ENCODE measurements at regions not wholly inside any gene's neighbourhood (a gene's known extent, or its start where the extent isn't known, plus 50 kb on each side); places are given as distances from the start of the nearest gene placed in this dataset.
"Not testable (repeated sequence)": the region's sequence is repeated elsewhere in the genome, so short reads cannot be mapped to it uniquely, and the experiment has no call there.

DNA sequence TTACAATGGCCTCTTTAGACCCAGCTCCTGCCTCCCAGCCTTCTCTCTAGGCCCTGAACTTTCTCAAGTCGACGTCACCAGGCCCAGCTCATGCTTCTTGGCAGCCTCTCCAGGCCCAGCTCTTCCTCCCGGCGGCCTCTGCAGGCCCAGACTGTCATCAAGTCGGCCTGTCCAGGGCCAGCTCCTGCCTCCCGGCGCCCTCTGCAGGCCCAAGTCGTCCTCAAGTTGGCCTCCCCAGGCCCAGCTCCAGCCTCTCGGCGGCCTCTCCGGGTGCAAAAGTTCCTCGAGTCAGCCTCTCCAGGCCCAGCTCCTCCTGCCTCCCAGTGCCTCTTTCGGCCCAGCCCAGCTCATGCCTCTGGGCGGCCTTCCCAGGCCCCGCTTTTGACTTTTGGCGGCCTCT is 158.1 kb upstream of the CDK13 start:
- peak; percentile 20 for DNase-seq
- H3K36me3 ChIP-seq: not testable (repeated sequence)
- TF ChIP-seq, protein P1, sequence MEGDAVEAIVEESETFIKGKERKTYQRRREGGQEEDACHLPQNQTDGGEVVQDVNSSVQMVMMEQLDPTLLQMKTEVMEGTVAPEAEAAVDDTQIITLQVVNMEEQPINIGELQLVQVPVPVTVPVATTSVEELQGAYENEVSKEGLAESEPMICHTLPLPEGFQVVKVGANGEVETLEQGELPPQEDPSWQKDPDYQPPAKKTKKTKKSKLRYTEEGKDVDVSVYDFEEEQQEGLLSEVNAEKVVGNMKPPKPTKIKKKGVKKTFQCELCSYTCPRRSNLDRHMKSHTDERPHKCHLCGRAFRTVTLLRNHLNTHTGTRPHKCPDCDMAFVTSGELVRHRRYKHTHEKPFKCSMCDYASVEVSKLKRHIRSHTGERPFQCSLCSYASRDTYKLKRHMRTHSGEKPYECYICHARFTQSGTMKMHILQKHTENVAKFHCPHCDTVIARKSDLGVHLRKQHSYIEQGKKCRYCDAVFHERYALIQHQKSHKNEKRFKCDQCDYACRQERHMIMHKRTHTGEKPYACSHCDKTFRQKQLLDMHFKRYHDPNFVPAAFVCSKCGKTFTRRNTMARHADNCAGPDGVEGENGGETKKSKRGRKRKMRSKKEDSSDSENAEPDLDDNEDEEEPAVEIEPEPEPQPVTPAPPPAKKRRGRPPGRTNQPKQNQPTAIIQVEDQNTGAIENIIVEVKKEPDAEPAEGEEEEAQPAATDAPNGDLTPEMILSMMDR (IDR thresholded peaks at IDR 0.05; ENCODE audit: low read depth, low read length): 0 out of 2 replicates have a peak, but pooled peaks have one; percentile 4

GRCh38 chr7:39793026-39793425 is 157.0 kb upstream of the CDK13 start:
- H3K9me3 ChIP-seq; H3K4me1 ChIP-seq; DNase-seq; H3K4me3 ChIP-seq (ENCODE audit: low read depth, low read length); H3K27me3 ChIP-seq; H3K36me3 ChIP-seq: not testable (repeated sequence)

More for the DNA sequence above, 158.1 kb upstream of the CDK13 start:
- H3K9me3 ChIP-seq; H3K4me1 ChIP-seq; H3K27me3 ChIP-seq; H3K4me3 ChIP-seq (ENCODE audit: low read depth, low read length): not testable (repeated sequence)

GRCh38 chr7:39793851-39794250 is 156.2 kb upstream of the CDK13 start:
- H3K36me3 ChIP-seq; H3K27me3 ChIP-seq; H3K4me3 ChIP-seq (ENCODE audit: low read depth, low read length); DNase-seq; H3K4me1 ChIP-seq; H3K9me3 ChIP-seq: not testable (repeated sequence)

DNA sequence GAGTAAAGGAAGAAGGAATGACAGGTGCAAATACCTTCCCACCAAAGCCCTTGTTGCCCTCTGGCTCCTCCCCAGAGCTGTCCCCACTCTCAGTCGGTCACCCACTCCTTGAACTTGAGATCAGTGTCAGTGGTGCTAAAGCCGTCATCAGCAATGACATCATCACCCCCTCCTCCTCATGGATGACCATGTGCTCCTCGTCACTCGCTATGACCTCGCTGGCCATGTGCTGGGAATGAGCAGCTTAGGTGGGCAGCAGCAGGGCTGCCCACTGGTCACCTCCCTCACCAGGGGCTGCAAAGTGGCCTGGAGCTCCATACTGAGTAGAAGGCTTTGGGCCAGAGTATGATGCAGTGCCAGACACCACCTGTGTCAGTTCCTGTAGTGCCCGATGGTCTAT is 153.1 kb upstream of the CDK13 start:
- not testable (repeated sequence) for H3K4me3 ChIP-seq (ENCODE audit: low read depth, low read length); H3K27me3 ChIP-seq; DNase-seq; H3K4me1 ChIP-seq; H3K36me3 ChIP-seq; H3K9me3 ChIP-seq

- not testable (repeated sequence) for H3K9me3 ChIP-seq; H3K27me3 ChIP-seq; H3K4me3 ChIP-seq (ENCODE audit: low read depth, low read length); H3K36me3 ChIP-seq; H3K4me1 ChIP-seq; DNase-seq
Observed at GRCh38 chr7:39798077-39798476, 152.0 kb upstream of the CDK13 start.

DNA sequence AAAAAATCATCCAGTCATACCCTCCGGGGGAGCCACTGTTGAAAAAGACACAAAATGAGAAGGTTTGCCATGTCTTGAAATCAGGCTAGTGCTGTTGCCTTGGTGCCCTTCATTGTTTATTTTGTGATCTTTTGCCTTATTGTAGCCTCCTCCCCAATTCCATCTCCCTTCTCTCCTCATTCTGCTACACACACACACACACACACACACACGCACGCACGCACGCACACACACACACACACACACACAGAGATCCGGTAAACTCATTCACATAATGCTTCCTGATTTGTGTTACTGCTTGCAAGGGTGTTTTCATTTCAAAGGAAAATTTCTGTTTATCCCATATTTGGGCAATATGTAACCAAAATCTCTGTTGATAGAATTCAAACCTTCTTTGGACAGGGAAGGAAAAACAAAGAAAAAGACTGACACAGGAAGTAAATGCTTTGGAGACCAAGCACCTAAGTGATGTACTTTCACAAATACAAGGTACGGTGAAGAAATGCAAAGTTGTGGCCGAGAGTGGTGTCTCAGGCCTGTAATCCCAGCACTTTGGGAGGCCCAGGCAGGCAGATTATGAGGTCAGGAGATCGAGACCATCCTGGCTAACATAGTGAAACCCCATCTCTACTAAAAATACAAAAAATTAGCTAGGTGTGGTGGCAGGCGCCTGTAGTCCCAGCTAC is 141.1 kb upstream of the CDK13 start:
- TF ChIP-seq, protein P1 (IDR thresholded peaks at IDR 0.05; ENCODE audit: low read depth, low read length): no peak
- H3K4me1 ChIP-seq: peaks cover 20% of the 10 kb centered on the region

DNA sequence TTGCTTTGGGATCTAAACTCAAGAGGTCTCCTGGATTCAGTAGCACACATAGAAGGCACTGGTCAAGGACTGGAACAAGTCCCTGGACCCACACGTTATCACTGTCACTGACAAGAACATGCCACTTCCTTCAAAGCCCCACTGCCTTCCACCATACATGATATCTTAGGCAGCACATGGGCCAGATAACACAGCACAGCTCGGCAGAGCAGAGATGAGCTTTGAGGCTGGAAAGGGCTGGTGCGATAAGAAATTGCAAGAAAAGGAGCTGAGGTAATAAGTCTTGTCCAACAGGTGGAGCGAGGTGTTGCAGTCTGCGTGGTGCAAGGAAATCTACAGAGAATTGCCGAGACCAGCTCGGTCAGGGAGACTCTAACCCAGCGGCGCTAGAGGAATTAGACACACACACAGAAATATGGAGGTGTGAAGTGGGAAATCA is 139.8 kb upstream of the CDK13 start:
- Histone ChIP-seq H3K36me3 (no peaks in the 10 kb centered on the region), H3K27me3 (no peaks in the 10 kb centered on the region; the same call in 1 of the 2 replicates), H3K4me3 (ENCODE audit: low read depth, low read length) (peak overlapping the region; percentile 9), H3K4me1 (peaks cover 20% of the 10 kb centered on the region), H3K9me3 (no peaks in the 10 kb centered on the region)
- no peak for DNase-seq
- TF ChIP-seq, protein P1 (IDR thresholded peaks at IDR 0.05; ENCODE audit: low read depth, low read length): no peak

More for the DNA sequence above, 141.1 kb upstream of the CDK13 start:
- Histone ChIP-seq H3K27me3 (no peaks in the 10 kb centered on the region), H3K36me3 (no peaks in the 10 kb centered on the region), H3K4me3 (ENCODE audit: low read depth, low read length) (no peak overlapping the region), H3K9me3 (no peaks in the 10 kb centered on the region)
- no peak for DNase-seq

- no peaks in the 10 kb centered on the region for H3K9me3 ChIP-seq
- DNase-seq: no peak
Observed at GRCh38 chr7:39810710-39811109, 139.3 kb upstream of the CDK13 start.

More at GRCh38 chr7:39810710-39811109, 139.3 kb upstream of the CDK13 start:
- TF ChIP-seq, protein P1 (IDR thresholded peaks at IDR 0.05; ENCODE audit: low read depth, low read length): no peak
- Histone ChIP-seq H3K27me3 (no peaks in the 10 kb centered on the region; the same call in 1 of the 2 replicates), H3K4me3 (ENCODE audit: low read depth, low read length) (peak overlapping the region; percentile 9), H3K4me1 (peaks cover 20% of the 10 kb centered on the region), H3K36me3 (no peaks in the 10 kb centered on the region)
